Hindlimb muscle (tissue), 1 donor: ENCODE measurements at regions not wholly inside any gene's neighbourhood (a gene's known extent, or its start where the extent isn't known, plus 50 kb on each side); places are given as distances from the start of the nearest gene placed in this dataset.
"Not testable (repeated sequence)": the region's sequence is repeated elsewhere in the genome, so short reads cannot be mapped to it uniquely, and the experiment has no call there.

Source experiments
- DNase-seq: peaks from one replicate; pipeline ENCODE4 v3.0.0-alpha.2; 2013

GRCh38 chr2:128666596-128666995, 347.9 kb upstream of the HS6ST1 start:
- no peak for DNase-seq

- no peak for DNase-seq
Observed at GRCh38 chr2:128667391-128667790, 348.7 kb upstream of the HS6ST1 start.

DNA sequence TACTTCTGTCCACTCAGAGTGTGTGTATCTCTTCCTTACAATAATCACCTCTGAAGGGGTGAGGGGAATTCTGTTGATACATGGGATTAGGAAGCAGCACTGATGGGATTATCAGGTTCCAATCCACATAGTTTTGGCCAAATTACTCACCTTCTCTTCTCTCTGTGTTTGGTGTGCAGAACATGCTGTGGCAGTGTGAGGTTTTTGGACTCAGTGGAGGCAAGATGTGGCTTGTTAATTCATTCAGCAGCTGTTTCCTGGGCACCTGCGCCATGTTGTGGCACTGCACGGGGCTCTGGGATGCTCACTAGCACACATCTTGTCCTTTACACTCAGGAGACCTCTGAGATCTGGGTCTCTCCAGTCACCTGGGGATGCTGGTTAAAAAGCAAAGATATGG, 350.3 kb upstream of the HS6ST1 start:
- no peak for DNase-seq

GRCh38 chr2:128670066-128670465, 351.4 kb upstream of the HS6ST1 start:
- DNase-seq = no peak

DNA sequence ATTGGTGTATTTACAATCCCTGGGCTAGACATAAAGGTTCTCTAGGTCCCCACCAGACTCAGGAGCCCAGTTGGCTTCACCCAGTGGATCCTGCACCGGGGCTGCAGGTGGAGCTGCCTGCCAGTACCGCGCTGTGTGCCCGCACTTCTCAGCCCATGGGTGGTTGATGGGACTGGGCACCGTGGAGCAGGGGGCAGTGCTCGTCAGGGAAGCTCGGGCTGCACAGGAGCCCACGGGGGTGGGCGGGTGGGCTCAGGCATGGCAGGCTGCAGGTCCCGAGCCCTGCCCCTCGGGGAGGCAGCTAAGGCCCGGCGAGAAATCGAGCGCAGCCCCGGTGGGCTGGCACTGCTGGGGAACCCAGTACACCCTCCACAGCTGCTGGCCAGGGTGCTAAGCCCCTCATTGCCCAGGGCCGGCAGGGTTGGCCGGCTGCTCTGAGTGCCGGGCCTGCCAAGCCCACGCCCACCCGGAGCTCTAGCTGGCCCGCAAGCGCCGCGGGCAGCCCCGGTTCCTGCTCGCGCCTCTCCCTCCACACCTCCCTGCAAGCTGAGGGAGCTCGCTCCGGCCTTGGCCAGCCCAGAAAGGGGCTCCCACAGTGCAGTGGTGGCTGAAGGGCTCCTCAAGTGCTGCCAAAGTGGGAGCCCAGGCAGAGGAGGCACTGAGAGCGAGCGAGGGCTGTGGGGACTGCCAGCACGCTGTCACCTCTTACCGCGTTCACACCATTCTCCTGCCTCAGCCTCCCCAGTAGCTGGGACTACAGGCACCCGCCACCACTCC, 353.5 kb upstream of the HS6ST1 start:
- not testable (repeated sequence) for DNase-seq

DNA sequence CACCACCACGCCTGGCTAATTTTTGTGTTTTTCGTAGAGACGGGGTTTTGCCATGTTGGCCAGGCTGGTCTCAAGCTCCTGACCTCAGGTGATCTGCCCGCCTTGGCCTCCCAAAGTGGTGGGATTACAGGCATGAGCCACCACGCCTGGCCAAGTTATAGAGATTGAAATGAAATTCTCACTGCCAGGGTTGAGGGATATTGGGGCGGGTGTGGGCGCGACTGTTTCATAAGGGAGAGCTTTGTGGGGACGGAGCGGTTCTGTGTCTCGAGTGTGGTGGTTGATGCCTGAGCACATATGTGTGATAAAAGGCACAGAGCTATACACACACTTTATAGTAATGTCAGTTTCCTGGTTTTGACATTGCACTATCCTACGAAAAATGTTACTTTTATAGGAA, 361.0 kb upstream of the HS6ST1 start:
- not testable (repeated sequence) for DNase-seq

DNA sequence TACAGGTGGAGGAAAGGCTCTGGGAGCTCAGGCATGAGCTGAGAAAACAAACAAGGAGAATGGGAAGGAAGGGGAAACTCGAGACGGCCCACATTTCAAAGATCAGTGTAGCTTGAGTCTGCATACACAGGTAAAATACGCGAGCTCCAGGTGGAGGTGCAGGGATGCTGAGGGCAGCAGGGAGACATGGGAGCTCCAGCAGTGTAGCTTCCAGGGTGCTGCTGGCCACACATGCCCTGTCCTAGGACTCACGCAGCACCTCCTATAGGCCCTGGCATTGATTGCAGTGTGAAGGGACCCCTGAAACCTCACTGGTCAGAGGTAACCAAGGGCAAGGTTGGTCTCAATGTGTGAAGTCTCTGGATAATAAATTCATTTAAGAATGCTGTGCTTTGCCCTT, 362.8 kb upstream of the HS6ST1 start:
- DNase-seq = no peak

GRCh38 chr2:128682266-128682665, 363.6 kb upstream of the HS6ST1 start:
- no peak for DNase-seq

- no peak for DNase-seq
Observed at GRCh38 chr2:128682729-128683284, 364.1 kb upstream of the HS6ST1 start.

GRCh38 chr2:128684523-128684922, 365.9 kb upstream of the HS6ST1 start:
- DNase-seq = no peak

DNA sequence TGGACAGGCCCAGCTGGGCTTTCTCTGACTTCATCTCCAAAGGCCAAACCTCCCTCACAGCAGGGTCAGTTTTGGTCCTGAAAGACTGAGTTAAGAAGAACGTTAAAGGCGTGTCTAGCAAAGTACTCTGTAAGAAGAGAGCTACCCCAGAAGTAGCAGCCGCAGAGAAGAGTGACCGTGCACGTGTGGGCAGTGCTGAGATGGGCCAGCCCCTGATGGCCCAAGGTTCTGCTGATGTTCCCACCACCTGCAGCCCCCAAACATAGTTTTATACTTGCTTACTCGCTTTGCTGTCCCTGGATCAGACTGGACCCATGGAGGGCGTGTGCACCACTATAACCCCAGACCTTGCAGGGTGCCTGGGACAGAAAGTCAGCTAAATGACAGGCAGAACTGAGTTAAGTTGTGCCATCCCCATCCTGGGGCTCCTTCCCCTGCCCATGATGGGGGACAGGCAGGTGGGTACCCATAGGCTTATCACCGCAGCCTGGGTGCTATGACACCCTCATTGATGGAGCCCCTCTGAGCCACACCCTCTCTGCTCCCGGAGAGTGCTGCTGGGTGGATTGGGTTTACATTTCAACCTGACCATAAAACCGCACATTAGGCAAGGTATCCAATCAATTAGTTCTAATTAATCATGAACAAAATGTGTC, 367.3 kb upstream of the HS6ST1 start:
- DNase-seq = no peak

DNA sequence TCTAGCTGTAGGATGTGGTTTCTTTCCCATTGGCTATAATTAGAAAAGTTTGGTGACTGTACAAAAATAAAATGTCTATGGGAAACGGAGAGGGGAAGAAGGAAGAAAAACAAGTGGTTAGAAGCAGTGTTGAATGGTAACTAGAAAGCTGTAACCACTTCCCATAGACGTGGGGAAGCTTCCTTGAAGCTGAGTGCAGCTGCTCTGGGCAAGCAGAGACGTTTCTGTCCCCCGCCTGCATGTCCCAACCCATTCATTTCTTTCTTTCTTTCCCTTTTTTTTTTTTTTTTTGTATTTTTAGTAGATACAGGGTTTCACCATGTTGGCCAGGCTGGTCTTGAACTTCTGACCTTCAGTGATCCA, 367.8 kb upstream of the HS6ST1 start:
- DNase-seq = peak; percentile 7

- no peak for DNase-seq
Observed at GRCh38 chr2:128686881-128687555, 368.4 kb upstream of the HS6ST1 start.

GRCh38 chr2:128687565-128687964, 368.9 kb upstream of the HS6ST1 start:
- no peak for DNase-seq

- DNase-seq = no peak
Observed at GRCh38 chr2:128689971-128690370, 371.3 kb upstream of the HS6ST1 start.

DNA sequence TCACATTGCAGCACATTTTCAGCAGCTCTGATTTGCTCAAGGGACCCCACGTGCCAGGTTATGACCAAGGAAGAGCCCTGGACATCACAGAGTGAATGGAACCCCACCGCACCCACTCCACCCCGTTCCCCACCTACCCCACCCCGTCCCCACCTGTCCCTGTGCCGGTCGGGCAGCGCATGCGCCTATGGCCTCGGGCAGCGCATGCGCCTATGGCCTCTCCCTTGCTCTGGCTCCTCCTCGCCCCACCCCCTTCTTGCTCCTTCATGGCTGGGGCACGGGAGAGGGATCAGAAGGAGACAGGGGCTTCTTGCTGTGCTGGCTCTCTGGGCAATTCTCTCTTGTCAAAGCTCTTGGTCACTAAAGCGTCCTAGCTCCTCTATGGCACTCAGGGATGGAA, 371.8 kb upstream of the HS6ST1 start:
- DNase-seq = no peak

- no peak for DNase-seq
Observed at GRCh38 chr2:128690869-128691268, 372.2 kb upstream of the HS6ST1 start.

GRCh38 chr2:128691526-128691925, 372.9 kb upstream of the HS6ST1 start:
- DNase-seq = no peak

DNA sequence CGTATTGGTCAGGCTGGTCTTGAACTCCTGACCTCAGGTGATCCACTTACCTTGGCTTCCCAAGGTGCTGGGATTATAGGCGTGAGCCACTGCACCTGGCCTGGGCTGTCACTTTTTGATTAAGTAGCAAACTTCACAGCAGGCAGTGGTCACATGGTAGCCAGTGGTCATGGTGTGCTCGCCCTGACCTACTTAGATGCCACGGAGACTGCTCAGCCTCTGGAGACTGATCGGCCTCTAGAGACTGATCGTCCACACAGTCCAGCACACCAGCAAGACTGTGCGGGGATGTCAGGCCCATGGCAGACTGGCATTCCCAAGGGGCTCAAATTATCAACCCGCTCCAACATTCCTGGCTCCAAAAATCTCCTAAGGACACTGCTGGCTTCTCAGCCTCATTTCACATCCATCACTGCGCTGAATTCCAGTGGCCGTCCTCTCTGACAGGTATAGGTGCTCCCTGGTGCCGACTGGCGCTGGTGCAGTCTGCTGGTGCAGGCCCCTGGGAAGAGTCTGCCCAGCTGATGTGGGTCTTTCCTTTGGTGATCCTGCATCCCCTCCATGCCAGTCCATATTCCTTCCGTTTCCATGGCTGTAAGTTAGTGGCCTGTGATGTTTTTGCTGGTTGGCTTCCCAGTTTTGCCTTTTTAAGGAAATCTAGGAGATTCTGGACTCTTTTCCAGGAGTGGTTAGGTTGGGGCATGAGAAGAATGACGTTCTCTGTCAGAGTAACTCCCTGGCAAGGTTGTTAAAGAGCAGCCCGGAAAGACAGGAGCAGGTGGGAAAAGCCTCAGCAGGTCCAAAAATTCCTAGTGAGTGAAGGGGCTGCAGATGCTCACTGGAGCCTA, 374.5 kb upstream of the HS6ST1 start:
- no peak for DNase-seq

DNA sequence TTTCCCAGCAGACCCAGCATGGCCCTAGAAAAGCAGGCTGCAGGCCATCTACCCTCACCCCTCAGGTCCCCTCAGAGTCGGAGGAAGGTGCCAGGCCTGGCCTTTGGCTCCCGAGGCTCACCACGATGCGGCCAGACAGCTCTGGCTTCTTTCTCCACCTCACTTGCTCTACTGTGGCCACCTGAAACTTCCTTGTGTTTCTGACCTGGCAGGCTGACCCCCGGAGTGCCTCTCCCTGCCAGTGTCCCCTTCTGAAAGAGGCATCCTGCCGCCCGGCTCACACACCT, 375.0 kb upstream of the HS6ST1 start:
- DNase-seq = no peak

DNA sequence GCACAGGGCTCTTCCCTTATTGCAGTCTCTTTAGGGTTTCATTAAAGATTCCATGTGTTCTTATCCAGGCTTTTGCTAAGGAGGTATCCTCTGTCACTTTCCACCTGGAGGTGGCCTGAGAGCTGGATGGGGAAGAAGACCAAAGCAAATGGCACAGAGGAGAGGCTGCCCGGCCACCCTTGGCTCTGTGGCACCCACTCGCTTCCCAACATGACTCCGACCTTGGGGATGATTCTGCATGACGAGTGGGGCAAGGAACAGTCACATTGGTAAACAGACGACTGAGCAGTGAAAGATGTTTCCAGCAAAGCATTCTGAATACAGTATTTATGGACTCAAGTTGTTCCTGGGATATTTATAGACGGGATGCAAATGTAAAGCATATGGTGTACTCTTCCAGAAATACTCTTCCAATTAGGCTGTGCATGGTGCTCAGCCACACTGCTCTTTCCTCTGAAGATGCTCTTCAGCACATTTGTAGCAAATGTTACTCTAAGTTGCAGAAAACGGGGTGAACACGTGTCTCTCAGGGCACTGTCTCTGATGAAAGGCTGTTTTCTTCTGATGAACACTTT, 377.1 kb upstream of the HS6ST1 start:
- DNase-seq = no peak

GRCh38 chr2:128696421-128696820, 377.8 kb upstream of the HS6ST1 start:
- DNase-seq = no peak
